Activated naive CD8-positive, alpha-beta T cell treated with anti-CD3 and anti-CD28 coated beads for 36 hours (primary cell): ENCODE measurements at regions not wholly inside any gene's neighbourhood (a gene's known extent, or its start where the extent isn't known, plus 50 kb on each side); places are given as distances from the start of the nearest gene placed in this dataset.
"Not testable (repeated sequence)": the region's sequence is repeated elsewhere in the genome, so short reads cannot be mapped to it uniquely, and the experiment has no call there.

Experiments used
- DNase-seq: peaks from one replicate; pipeline ENCODE4 v3.0.0; 2021
- H3K27ac Mint-ChIP-seq: one replicate; pipeline ENCODE4 v1.8.0; 2022; ENCODE audit warnings: mild to moderate bottlenecking, moderate library complexity, mixed read lengths
- H3K27me3 Mint-ChIP-seq: one replicate; pipeline ENCODE4 v1.8.0; 2022; ENCODE audit warnings: mild to moderate bottlenecking, mixed read lengths
- H3K36me3 Mint-ChIP-seq: one replicate; pipeline ENCODE4 v1.8.0; 2021; ENCODE audit warnings: mild to moderate bottlenecking, mixed read lengths
- H3K4me1 Mint-ChIP-seq: one replicate; pipeline ENCODE4 v1.8.0; 2021; ENCODE audit warnings: mixed read lengths
- H3K4me3 Mint-ChIP-seq: one replicate; pipeline ENCODE4 v1.8.0; 2022; ENCODE audit warnings: mild to moderate bottlenecking, moderate library complexity, mixed read lengths
- H3K9me3 Mint-ChIP-seq: one replicate; pipeline ENCODE4 v1.8.0; 2022; ENCODE audit warnings: mixed read lengths

DNA sequence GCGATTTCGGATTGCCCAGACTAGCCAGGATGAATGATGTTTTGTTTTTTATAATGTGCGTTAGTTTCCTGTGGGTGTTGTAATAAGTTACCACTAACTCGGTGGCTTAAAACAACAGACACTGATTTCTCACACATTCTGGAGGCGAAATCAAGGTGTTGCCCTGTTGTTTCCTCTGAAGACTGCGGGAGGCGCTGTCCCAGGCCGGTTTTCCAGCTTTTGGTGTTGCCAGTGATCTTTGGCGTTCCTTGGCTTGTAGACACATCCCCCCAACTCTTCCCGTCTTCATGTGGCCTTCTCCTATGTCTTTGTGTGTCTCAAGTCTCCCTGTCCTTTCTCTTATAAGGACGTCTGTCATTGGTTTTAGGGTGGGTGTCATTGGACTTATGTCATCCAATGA, 267.7 kb downstream of the AACS start:
- DNase-seq = no peak
- Mint-ChIP-seq H3K36me3 (no peaks in the 10 kb centered on the region), H3K27me3 (peaks cover 33% of the 10 kb centered on the region), H3K27ac (no peak overlapping the region), H3K4me1 (no peaks in the 10 kb centered on the region), H3K4me3 (no peak overlapping the region), H3K9me3 (no peaks in the 10 kb centered on the region)

DNA sequence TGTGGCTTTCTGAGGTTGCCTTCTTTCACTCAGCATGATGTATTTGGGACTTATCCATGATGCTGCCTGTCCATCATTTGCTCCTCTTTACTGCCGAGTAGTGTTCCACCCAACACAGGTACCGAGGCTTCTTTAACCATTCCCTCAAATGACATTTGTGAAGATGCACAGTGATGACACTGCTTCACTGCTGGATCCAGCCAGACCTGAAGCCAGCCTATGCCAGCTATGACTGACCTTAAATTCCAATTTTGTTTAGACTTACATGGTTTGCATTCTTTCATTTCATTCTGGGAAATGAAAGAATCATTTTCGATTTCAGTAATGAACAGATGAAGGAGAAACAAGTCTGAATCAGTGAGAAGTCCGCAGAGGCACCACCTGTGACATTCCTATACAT, 271.0 kb downstream of the AACS start:
- Mint-ChIP-seq H3K4me1 (no peaks in the 10 kb centered on the region), H3K9me3 (no peaks in the 10 kb centered on the region), H3K27me3 (peaks cover 16% of the 10 kb centered on the region), H3K36me3 (no peaks in the 10 kb centered on the region), H3K27ac (no peak overlapping the region), H3K4me3 (no peak overlapping the region)
- DNase-seq = no peak

DNA sequence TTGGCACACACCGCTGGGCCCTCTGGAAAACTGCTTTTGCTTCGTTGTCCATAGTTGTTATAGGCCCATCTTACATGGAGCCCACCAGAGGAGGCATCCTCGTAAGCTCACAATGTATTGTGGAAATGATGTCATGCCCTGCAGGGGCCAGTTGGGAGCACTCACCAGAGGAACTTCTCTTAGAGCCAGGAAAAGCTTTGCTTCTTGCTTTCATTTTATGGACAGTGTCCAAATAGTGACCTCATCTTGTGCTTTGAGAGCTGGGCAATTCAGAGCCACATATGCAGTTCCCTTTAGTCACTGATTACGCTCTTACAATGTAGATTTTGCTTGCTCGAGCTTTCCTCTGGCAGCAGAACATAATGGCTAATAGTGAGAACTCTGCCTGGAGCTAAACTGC, 275.6 kb downstream of the AACS start:
- H3K4me1 Mint-ChIP-seq = no peaks in the 10 kb centered on the region
- H3K9me3 Mint-ChIP-seq = no peaks in the 10 kb centered on the region
- no peak overlapping the region for H3K27ac Mint-ChIP-seq
- H3K27me3 Mint-ChIP-seq = peaks cover 17% of the 10 kb centered on the region
- H3K4me3 Mint-ChIP-seq = no peak overlapping the region
- no peaks in the 10 kb centered on the region for H3K36me3 Mint-ChIP-seq
- DNase-seq = no peak

DNA sequence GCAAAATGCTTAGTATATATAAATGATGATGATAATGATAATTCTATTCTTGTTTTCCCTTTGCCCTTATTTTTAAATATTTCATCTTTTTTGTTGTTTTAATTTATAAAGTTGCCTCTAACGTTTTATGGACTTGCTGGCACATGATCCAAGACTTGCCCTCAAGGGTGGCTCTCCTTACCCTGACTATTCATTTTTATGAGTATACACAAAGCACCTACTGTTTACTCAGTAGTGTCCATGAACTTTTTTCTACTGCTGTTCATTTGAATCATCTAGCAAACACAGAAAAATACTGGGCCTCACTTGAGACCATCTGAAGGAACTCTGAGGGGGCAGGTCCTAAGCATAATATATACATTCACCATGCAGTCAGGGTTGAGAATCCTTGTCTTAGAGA, 276.2 kb downstream of the AACS start:
- no peaks in the 10 kb centered on the region for H3K9me3 Mint-ChIP-seq

DNA sequence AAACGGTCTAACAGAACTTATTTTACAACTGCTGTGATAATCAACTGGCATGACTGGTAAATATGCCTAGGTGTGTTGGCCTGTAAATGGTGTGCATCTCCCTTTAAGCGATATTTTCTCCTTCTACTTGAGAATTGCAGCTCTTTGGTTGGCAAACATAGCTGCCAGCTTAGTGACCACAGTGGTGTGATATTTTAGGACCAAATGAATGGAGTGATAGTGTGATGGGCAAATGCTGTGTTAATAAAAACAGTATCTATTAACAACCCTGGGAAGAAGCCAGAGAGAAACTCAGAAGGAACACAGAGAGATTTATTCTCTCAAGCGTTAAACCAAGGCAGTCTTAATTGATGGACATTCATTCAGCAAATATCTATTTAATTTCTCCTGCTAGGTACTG, 278.4 kb downstream of the AACS start:
- Mint-ChIP-seq H3K4me1 (no peaks in the 10 kb centered on the region), H3K27ac (no peak overlapping the region), H3K36me3 (no peaks in the 10 kb centered on the region), H3K4me3 (no peak overlapping the region), H3K27me3 (peaks cover 17% of the 10 kb centered on the region), H3K9me3 (no peaks in the 10 kb centered on the region)
- DNase-seq = no peak

More for the DNA sequence above, 276.2 kb downstream of the AACS start:
- no peak overlapping the region for H3K4me3 Mint-ChIP-seq
- no peaks in the 10 kb centered on the region for H3K36me3 Mint-ChIP-seq
- H3K27me3 Mint-ChIP-seq = peaks cover 17% of the 10 kb centered on the region
- DNase-seq = no peak
- H3K4me1 Mint-ChIP-seq = no peaks in the 10 kb centered on the region
- H3K27ac Mint-ChIP-seq = no peak overlapping the region

DNA sequence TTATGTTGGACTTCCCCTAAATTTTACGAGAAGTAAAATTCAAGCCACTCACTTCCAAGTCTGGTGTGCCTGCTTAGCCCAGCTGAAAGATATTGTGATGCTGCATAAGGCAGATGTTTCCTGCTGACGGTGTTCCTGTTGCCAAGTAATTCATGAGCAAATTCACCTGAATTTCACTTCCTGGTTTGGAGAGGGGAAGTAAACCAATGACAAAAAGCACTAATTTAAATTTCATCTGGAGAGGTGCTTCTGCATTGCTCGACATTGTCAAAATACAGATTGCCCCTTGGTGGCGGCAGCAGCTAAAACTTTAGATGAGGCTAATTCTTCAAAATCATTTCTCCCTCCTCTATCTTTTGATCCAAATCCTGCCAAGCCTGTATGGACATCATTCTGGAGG, 281.1 kb downstream of the AACS start:
- DNase-seq = no peak
- H3K27me3 Mint-ChIP-seq = peaks cover 17% of the 10 kb centered on the region
- H3K36me3 Mint-ChIP-seq = no peaks in the 10 kb centered on the region
- no peak overlapping the region for H3K4me3 Mint-ChIP-seq
- no peak overlapping the region for H3K27ac Mint-ChIP-seq
- no peaks in the 10 kb centered on the region for H3K4me1 Mint-ChIP-seq
- no peaks in the 10 kb centered on the region for H3K9me3 Mint-ChIP-seq

DNA sequence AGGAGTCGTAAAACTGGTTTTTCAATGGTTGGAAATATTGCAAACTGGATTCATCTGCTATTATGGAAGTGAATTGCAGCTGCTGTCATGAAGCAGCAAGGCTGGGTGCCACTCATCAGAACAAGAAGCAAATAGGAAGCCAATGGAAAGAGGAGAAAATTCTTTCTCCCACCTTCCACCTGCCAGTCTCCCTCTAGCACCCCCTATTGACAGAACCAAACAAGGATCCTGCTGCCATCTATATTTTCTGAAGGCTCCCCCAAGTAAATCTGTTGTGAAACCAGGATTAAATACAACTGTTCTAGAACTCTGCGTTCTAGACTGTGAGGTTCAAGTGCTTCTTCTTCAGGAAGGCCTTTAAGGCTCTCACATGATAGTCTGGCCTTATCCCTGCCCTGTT, 286.6 kb downstream of the AACS start:
- no peaks in the 10 kb centered on the region for H3K9me3 Mint-ChIP-seq
- no peak for DNase-seq
- no peak overlapping the region for H3K27ac Mint-ChIP-seq
- peaks cover 9% of the 10 kb centered on the region for H3K27me3 Mint-ChIP-seq
- no peaks in the 10 kb centered on the region for H3K36me3 Mint-ChIP-seq
- no peaks in the 10 kb centered on the region for H3K4me1 Mint-ChIP-seq
- H3K4me3 Mint-ChIP-seq = no peak overlapping the region

DNA sequence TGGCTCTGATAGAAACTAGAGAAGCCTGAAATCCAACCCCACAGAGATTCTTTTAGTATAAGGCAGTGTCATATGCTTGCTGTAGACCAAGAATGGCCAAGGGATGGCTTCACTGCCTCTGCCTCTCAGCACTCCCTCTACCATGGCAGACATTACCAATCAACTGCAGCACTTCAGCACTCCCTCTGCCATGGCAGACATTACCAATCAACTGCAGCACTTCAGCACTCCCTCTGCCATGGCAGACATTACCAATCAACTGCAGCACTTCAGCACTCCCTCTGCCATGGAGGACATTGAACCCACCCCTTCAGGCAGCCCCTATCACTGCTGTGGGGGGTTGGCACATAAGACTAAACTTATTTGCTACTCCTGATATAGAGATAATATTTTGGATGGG, 287.8 kb downstream of the AACS start:
- H3K36me3 Mint-ChIP-seq, H3K4me3 Mint-ChIP-seq, DNase-seq, H3K4me1 Mint-ChIP-seq, H3K27ac Mint-ChIP-seq, H3K9me3 Mint-ChIP-seq: not testable (repeated sequence)
- H3K27me3 Mint-ChIP-seq = peaks cover 10% of the 10 kb centered on the region

DNA sequence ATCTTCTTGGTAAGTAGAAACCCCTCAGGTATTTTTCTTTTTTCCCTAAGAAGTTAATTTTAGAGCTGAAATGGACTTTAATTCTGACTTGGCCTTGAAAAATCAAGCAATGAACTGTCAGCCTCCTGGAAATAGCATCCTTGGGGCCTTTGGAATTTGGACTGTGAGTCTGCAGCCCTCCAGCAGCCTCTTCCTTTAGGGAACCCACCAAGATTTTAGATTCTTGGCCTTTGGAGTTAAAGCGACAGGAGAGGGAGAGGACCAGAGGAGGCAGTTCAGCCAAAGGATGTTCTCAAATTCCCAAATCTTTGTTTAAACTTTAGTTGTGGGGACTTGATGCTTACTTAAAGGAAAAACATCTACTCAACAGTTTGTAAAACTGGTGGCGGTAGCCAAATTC, 288.6 kb downstream of the AACS start:
- peaks cover 4% of the 10 kb centered on the region for H3K9me3 Mint-ChIP-seq
- H3K36me3 Mint-ChIP-seq = no peaks in the 10 kb centered on the region
- no peak overlapping the region for H3K27ac Mint-ChIP-seq
- H3K4me3 Mint-ChIP-seq = no peak overlapping the region
- no peak for DNase-seq
- peaks cover 10% of the 10 kb centered on the region for H3K27me3 Mint-ChIP-seq
- H3K4me1 Mint-ChIP-seq = no peaks in the 10 kb centered on the region

DNA sequence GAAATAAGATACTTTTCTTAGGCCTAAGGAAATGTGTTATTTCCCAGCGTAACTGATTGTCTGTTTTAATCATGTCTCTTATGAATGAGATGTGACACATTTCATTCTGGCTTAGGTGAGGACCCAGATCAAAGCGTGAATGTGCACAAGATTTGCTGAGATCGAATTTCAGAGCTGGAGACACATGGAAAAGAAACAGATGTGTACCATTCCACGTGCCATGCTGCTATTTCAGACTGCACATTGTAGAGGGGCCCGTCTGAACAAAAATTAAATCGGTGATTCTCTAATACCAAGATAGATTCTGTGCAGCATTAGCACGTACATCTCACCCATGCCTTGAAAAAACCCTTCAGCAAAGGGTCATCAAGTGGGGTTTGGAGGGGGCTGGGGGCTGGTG, 290.4 kb downstream of the AACS start:
- Mint-ChIP-seq H3K4me1 (no peaks in the 10 kb centered on the region), H3K36me3 (no peaks in the 10 kb centered on the region), H3K27me3 (peaks cover 10% of the 10 kb centered on the region), H3K27ac (no peak overlapping the region), H3K9me3 (peaks cover 4% of the 10 kb centered on the region), H3K4me3 (no peak overlapping the region)
- DNase-seq = no peak

DNA sequence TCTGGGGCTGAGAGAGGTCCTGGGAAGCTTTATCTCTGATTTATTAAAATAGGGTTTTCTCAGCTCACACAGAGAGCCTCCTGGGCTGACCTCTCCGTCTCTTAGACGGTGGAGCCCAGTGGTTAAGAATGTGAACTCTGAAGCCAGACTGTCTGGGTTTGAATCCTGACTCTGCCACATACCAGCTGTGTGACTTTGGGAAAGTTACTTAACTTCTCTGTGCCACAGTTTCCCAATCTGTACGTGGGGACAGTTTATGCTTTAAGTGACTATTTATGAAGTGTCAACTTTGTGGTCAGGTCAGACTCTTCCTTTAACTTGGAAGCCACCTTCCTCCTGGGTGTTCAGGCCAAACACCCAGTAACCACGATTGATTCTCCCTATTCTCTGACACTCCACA, 290.9 kb downstream of the AACS start:
- no peaks in the 10 kb centered on the region for H3K36me3 Mint-ChIP-seq
- H3K27ac Mint-ChIP-seq = no peak overlapping the region
- H3K4me1 Mint-ChIP-seq = no peaks in the 10 kb centered on the region
- no peak overlapping the region for H3K4me3 Mint-ChIP-seq
- peaks cover 4% of the 10 kb centered on the region for H3K9me3 Mint-ChIP-seq
- H3K27me3 Mint-ChIP-seq = peaks cover 10% of the 10 kb centered on the region
- DNase-seq = no peak

DNA sequence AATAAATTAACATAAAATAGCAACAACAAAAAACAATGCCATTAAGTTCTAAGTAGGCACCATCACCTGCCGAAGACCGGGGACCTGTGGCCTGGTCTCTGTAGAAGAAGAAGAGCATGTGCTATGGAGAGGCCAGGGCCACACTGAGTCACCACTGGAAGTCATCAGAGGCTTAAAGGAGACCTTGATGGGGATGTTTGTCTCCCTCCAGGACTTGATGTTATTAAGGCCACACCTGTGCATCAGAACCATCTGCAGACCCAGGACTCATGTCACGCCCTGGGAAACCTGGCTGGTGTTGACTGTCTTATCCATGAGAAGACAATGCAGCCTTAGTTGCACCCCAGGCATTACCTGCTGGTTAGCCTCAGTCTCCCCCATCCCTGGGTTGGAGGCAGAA, 292.3 kb downstream of the AACS start:
- peaks cover 10% of the 10 kb centered on the region for H3K27me3 Mint-ChIP-seq
- no peaks in the 10 kb centered on the region for H3K36me3 Mint-ChIP-seq
- peaks cover 4% of the 10 kb centered on the region for H3K9me3 Mint-ChIP-seq
- no peak overlapping the region for H3K4me3 Mint-ChIP-seq
- DNase-seq = no peak
- H3K4me1 Mint-ChIP-seq = no peaks in the 10 kb centered on the region
- H3K27ac Mint-ChIP-seq = no peak overlapping the region

DNA sequence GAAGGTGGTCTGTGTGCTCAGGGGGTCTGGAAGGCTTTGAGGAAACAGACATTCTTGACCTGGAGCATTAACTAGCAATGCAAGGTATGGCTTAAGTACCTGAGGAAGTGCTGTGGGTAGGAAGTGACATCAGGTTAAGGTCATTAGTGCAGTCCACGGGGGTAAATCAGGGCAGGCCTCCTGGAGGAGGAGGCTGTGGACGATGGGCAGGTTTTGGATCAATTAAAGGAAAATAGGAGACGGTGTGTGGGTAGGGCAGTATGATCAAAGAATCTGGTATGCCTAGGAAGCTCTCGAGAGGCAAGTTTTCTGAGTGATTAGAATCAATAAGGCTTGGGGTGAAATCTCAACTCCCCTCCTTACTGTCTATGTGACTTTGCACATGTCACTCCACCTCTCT, 295.3 kb downstream of the AACS start:
- no peak overlapping the region for H3K27ac Mint-ChIP-seq
- no peaks in the 10 kb centered on the region for H3K36me3 Mint-ChIP-seq
- peaks cover 8% of the 10 kb centered on the region for H3K27me3 Mint-ChIP-seq
- peaks cover 4% of the 10 kb centered on the region for H3K9me3 Mint-ChIP-seq
- H3K4me3 Mint-ChIP-seq = no peak overlapping the region
- no peaks in the 10 kb centered on the region for H3K4me1 Mint-ChIP-seq
- no peak for DNase-seq

DNA sequence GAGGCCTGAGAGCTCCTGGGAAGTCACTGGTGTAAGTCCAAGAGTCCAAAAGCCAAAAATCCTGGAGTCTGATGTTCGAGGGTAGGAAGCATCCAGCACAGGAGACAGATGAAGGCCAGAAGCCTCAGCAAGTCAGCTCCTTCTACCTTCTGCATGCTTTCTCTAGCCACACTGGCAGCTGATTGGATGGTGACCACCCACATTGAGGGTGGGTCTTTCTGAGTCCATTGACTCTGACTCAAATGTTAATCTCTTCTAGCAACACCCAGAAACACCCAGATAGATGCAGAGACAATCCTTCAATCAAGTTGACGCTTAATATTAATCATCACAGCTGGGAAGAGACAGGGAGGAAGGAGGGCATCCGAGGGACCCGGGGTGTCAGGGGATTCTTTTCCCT, 305.8 kb downstream of the AACS start:
- H3K27me3 Mint-ChIP-seq = peaks cover 8% of the 10 kb centered on the region
- no peak for DNase-seq
- no peaks in the 10 kb centered on the region for H3K36me3 Mint-ChIP-seq
- H3K4me1 Mint-ChIP-seq = no peaks in the 10 kb centered on the region
- H3K4me3 Mint-ChIP-seq = no peak overlapping the region
- no peak overlapping the region for H3K27ac Mint-ChIP-seq
- peaks cover 3% of the 10 kb centered on the region for H3K9me3 Mint-ChIP-seq

DNA sequence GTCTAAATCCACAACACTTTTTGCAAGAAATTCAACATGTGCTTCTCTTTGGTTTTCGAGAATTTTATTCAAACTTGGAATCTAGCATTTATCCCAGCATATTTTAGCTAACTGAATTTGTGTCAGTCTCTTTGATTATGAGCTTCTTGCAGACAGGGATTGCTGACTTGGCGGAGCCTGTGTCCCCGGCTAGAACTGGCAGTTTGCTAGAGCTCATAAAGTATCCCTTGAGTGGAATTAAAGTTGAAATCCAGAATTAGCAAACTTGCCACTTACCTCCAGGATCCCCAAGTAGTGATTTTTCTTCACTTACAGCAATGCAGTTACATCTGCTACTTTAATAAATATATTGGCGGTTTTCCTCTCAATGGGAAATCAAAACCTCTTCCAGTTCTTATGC, 306.9 kb downstream of the AACS start:
- H3K27ac Mint-ChIP-seq = no peak overlapping the region
- H3K4me1 Mint-ChIP-seq = no peaks in the 10 kb centered on the region
- H3K36me3 Mint-ChIP-seq = no peaks in the 10 kb centered on the region
- no peak overlapping the region for H3K4me3 Mint-ChIP-seq
- peaks cover 8% of the 10 kb centered on the region for H3K27me3 Mint-ChIP-seq
- DNase-seq = no peak
- H3K9me3 Mint-ChIP-seq = peaks cover 3% of the 10 kb centered on the region

DNA sequence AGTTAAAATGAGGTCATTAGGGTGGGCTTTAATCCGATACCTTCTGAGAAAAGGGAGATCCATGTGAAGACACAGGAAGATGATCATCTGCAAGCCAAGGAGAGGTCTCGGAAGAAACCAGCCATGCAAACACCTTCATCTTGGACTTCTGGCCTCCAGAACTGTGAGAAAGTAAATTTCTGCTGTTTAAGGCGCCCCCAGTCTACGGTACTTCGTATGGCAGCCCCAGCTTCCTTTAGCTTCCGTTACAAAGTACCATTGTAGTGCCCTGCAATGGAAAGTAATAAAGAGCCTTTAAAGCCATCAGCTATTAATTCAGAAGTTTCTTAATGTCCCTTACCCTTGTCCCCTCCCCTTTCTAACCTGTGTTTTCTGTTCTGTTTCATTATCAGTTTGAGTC, 308.1 kb downstream of the AACS start:
- Mint-ChIP-seq H3K27me3 (peaks cover 8% of the 10 kb centered on the region), H3K4me1 (no peaks in the 10 kb centered on the region), H3K4me3 (no peak overlapping the region), H3K27ac (no peak overlapping the region), H3K9me3 (peaks cover 3% of the 10 kb centered on the region), H3K36me3 (no peaks in the 10 kb centered on the region)
- no peak for DNase-seq

DNA sequence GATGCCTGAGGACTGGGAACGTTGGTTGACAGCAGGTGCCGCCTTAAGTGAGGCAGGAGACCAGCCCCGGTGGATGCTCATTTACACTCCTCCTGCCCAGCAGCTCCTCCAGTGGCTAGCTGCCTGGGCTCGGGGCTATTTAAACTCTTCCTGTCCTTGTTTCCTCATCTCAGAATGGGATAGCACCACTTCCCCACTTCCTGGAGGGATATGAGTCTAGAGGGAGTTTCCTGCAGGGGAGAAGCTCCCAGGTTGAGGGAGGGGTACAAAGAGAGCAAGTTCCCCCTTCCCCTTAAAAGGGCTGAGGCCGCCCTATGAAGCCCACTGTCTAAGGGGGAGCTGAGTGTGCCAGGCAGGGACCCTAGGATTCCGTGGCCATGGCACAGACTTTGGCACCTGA, 311.2 kb downstream of the AACS start:
- no peak overlapping the region for H3K4me3 Mint-ChIP-seq
- H3K9me3 Mint-ChIP-seq = no peaks in the 10 kb centered on the region
- H3K27me3 Mint-ChIP-seq = no peaks in the 10 kb centered on the region
- no peaks in the 10 kb centered on the region for H3K4me1 Mint-ChIP-seq
- DNase-seq = no peak
- H3K36me3 Mint-ChIP-seq = no peaks in the 10 kb centered on the region
- H3K27ac Mint-ChIP-seq = no peak overlapping the region
